ENCODE measurements at regions not wholly inside any gene's neighbourhood (a gene's known extent, or its start where the extent isn't known, plus 50 kb on each side); places are given as distances from the start of the nearest gene placed in this dataset.

DNA sequence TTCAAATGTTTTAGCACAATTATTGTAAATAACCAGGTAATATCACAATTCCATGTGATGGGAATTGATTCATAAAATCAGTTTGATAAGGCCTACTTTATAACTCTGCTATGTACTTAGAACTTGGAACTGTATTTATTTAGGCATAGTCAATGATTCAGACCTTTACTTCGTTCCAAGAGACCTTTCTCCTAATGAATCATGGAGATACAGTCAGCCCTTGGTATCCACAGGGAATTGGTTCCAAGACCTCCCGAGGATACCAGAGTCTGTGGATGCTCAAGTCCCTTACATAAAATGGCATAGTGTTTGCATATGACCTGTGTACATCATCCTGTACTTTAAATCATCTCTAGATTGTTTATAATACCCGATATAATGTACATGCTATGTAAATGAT, 60.8 kb upstream of the UMPS start:
- H3K27ac ChIP-seq (ENCODE audit: low read depth, low read length): no peak overlapping the region
- H3K27me3 ChIP-seq (ENCODE audit: control insufficient read depth, low read length): no peaks in the 10 kb centered on the region
- peaks cover 6% of the 10 kb centered on the region; the same call in 1 of the 2 replicates for H3K9me3 ChIP-seq (ENCODE audit: control insufficient read depth, insufficient read depth, low read length)
- no peak for TF ChIP-seq EZH2phosphoT487 (IDR thresholded peaks at IDR 0.05; ENCODE audit: borderline replicate concordance, low read length)
- TF ChIP-seq, protein P1, sequence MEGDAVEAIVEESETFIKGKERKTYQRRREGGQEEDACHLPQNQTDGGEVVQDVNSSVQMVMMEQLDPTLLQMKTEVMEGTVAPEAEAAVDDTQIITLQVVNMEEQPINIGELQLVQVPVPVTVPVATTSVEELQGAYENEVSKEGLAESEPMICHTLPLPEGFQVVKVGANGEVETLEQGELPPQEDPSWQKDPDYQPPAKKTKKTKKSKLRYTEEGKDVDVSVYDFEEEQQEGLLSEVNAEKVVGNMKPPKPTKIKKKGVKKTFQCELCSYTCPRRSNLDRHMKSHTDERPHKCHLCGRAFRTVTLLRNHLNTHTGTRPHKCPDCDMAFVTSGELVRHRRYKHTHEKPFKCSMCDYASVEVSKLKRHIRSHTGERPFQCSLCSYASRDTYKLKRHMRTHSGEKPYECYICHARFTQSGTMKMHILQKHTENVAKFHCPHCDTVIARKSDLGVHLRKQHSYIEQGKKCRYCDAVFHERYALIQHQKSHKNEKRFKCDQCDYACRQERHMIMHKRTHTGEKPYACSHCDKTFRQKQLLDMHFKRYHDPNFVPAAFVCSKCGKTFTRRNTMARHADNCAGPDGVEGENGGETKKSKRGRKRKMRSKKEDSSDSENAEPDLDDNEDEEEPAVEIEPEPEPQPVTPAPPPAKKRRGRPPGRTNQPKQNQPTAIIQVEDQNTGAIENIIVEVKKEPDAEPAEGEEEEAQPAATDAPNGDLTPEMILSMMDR (IDR thresholded peaks at IDR 0.05; ENCODE audit: low read depth, low read length, poor library complexity, severe bottlenecking): no peak
- H3K79me2 ChIP-seq (ENCODE audit: control insufficient read depth, low read length): no peaks in the 10 kb centered on the region
- H4K20me1 ChIP-seq (ENCODE audit: control insufficient read depth, insufficient read depth, low read depth, low read length): no peaks in the 10 kb centered on the region
- H3F3A ChIP-seq (ENCODE audit: control insufficient read depth, insufficient read depth): no peaks in the 10 kb centered on the region
- H3K4me2 ChIP-seq (ENCODE audit: low read length): no peak overlapping the region
- H3K4me1 ChIP-seq (ENCODE audit: control insufficient read depth, low read length): no peaks in the 10 kb centered on the region; the same call in 1 of the 2 replicates
- H3K9me2 ChIP-seq (replicated peaks; ENCODE audit: control insufficient read depth, low read length): no peaks in the 10 kb centered on the region
- H3K4me3 ChIP-seq (ENCODE audit: low read length): no peak overlapping the region
- no peaks in the 10 kb centered on the region for H3K36me3 ChIP-seq (ENCODE audit: control insufficient read depth, low read length)

DNA sequence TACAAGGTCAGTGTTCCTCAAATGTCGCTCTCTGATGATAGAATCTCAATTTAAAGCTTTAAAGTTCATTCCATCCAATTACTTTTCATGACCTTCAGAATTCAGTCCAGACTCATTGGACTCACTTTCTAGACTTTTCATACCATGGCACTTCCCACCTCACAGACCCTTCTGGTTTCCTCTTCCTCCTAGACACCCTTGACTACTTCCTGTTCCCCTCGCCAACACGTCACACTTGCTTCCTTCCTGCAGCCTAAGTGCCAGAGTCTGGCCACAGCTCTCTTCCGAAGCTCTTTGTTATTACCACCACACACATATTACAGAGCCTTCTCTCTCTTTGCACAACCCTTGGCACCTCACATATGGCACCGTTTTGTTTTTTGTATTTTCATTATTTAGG, 59.1 kb upstream of the UMPS start:
- Histone ChIP-seq H3K4me3 (ENCODE audit: low read length) (no peak overlapping the region), H3K9me3 (ENCODE audit: control insufficient read depth, insufficient read depth, low read length) (peaks cover 6% of the 10 kb centered on the region; the same call in 1 of the 2 replicates), H4K20me1 (ENCODE audit: control insufficient read depth, insufficient read depth, low read depth, low read length) (no peaks in the 10 kb centered on the region), H3K9me2 (replicated peaks; ENCODE audit: control insufficient read depth, low read length) (no peaks in the 10 kb centered on the region), H3K4me2 (ENCODE audit: low read length) (no peak overlapping the region), H3K27ac (ENCODE audit: low read depth, low read length) (no peak overlapping the region), H3K4me1 (ENCODE audit: control insufficient read depth, low read length) (no peaks in the 10 kb centered on the region; the same call in 1 of the 2 replicates), H3K79me2 (ENCODE audit: control insufficient read depth, low read length) (no peaks in the 10 kb centered on the region), H3F3A (ENCODE audit: control insufficient read depth, insufficient read depth) (no peaks in the 10 kb centered on the region), H3K27me3 (ENCODE audit: control insufficient read depth, low read length) (no peaks in the 10 kb centered on the region), H3K36me3 (ENCODE audit: control insufficient read depth, low read length) (no peaks in the 10 kb centered on the region)
- no peak for TF ChIP-seq EZH2phosphoT487 (IDR thresholded peaks at IDR 0.05; ENCODE audit: borderline replicate concordance, low read length)
- TF ChIP-seq, protein P1 (IDR thresholded peaks at IDR 0.05; ENCODE audit: low read depth, low read length, poor library complexity, severe bottlenecking): no peak

DNA sequence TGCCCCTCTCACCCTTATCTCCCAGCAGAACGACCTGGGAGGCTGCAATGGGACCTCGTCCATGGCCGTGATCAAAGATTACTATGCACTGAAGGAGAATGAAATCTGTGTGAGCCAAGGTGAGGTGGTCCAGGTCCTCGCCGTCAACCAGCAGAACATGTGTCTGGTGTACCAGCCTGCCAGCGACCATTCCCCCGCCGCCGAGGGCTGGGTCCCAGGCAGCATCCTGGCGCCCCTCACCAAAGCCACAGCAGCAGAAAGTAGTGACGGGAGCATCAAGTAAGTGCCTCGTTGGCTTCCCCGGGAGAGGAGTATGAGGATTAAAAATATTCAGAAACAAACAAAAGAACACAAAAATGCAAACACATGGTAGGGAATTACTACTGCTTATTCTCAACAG, 55.9 kb upstream of the UMPS start:
- TF ChIP-seq, protein P1 (IDR thresholded peaks at IDR 0.05; ENCODE audit: low read depth, low read length, poor library complexity, severe bottlenecking): no peak
- TF ChIP-seq EZH2phosphoT487 (IDR thresholded peaks at IDR 0.05; ENCODE audit: borderline replicate concordance, low read length): no peak
- no peak overlapping the region for H3K4me2 ChIP-seq (ENCODE audit: low read length)
- no peaks in the 10 kb centered on the region for H3K9me2 ChIP-seq (replicated peaks; ENCODE audit: control insufficient read depth, low read length)
- H3K36me3 ChIP-seq (ENCODE audit: control insufficient read depth, low read length): no peaks in the 10 kb centered on the region
- H3K79me2 ChIP-seq (ENCODE audit: control insufficient read depth, low read length): no peaks in the 10 kb centered on the region
- H4K20me1 ChIP-seq (ENCODE audit: control insufficient read depth, insufficient read depth, low read depth, low read length): no peaks in the 10 kb centered on the region
- H3K4me3 ChIP-seq (ENCODE audit: low read length): no peak overlapping the region
- H3F3A ChIP-seq (ENCODE audit: control insufficient read depth, insufficient read depth): no peaks in the 10 kb centered on the region
- no peak overlapping the region for H3K27ac ChIP-seq (ENCODE audit: low read depth, low read length)
- H3K27me3 ChIP-seq (ENCODE audit: control insufficient read depth, low read length): peaks cover 3% of the 10 kb centered on the region; the same call in 1 of the 2 replicates
- peaks cover 6% of the 10 kb centered on the region; the same call in 1 of the 2 replicates for H3K9me3 ChIP-seq (ENCODE audit: control insufficient read depth, insufficient read depth, low read length)
- H3K4me1 ChIP-seq (ENCODE audit: control insufficient read depth, low read length): no peaks in the 10 kb centered on the region; the same call in 1 of the 2 replicates

All from DOHH2 (cell line).